ENCODE measurements at regions not wholly inside any gene's neighbourhood (a gene's known extent, or its start where the extent isn't known, plus 50 kb on each side); places are given as distances from the start of the nearest gene placed in this dataset.

DNA sequence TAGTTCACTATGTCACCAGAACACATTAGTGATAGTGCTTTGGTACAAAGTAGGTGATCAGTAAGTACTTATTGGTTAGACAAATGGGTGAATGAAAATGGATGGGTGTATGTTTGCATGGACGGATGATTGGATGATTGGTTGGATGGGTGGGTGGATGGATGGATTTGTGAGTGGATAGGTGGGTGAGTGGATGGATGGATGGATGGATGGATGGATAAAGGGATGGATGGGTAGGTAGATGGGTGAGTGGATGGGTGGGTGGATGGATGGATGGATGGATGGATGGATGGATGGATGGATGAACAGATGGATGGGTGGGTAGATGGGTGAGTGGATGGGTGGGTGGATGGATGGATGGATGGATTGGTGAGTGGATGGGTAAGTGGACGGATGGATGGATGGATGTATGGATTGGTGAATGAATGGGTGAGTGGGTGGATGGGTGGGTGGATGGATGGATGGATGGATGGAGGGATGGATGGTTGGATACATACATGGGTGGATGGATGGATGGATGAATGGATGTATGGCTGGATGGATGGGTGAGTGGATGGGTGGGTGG lies 225.3 kb upstream of the GSE1 start:
- no peak overlapping the region for H3K4me3 ChIP-seq (replicated peaks; ENCODE audit: low read depth, low read length)
- TF ChIP-seq, protein P1, sequence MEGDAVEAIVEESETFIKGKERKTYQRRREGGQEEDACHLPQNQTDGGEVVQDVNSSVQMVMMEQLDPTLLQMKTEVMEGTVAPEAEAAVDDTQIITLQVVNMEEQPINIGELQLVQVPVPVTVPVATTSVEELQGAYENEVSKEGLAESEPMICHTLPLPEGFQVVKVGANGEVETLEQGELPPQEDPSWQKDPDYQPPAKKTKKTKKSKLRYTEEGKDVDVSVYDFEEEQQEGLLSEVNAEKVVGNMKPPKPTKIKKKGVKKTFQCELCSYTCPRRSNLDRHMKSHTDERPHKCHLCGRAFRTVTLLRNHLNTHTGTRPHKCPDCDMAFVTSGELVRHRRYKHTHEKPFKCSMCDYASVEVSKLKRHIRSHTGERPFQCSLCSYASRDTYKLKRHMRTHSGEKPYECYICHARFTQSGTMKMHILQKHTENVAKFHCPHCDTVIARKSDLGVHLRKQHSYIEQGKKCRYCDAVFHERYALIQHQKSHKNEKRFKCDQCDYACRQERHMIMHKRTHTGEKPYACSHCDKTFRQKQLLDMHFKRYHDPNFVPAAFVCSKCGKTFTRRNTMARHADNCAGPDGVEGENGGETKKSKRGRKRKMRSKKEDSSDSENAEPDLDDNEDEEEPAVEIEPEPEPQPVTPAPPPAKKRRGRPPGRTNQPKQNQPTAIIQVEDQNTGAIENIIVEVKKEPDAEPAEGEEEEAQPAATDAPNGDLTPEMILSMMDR (IDR thresholded peaks at IDR 0.05; ENCODE audit: insufficient read depth, low read length, poor library complexity, severe bottlenecking): no peak
- DNase-seq (ENCODE audit: extremely low read depth, insufficient read length): no peak
- H3K36me3 ChIP-seq (ENCODE audit: control insufficient read depth, insufficient read depth, low read length): no peaks in the 10 kb centered on the region
- H3K27me3 ChIP-seq (replicated peaks; ENCODE audit: control insufficient read depth, insufficient read depth, low read length): no peaks in the 10 kb centered on the region

DNA sequence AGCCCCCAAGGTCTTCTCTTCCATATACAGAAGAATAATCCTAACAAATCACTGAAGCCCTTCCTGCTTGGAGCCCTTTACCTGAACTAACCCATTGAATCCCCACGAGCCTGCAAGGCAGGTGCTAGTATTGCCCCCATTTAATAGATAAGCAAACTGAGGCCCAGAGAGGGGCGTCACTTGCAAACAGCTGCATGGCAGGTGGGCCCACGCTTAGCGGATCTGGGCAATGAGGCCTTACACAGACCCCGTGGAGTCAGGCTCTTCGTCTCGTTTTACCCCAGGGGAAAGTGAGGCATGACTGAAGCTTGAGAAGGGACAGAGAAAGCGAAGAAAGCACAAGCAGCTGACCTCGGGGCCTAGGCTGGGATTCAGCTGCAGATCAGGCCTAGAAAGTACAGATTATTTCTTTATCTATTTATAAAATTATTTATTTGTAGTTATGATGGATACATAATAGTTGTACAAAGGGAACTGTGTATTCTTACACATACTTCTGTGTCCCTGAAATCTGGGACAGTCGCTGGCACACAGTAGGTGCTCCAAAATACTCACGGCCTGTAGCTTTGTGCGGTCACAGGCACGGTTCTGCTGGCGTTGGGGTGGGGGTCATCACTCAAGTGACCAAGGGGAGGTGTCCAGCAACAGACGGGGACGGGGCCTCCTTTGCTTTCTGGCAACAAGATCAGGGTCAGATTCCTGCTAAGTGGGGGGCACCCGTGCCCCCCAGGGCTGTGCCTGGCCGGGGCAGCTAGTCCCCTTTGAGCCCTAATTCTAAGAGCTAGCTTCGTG lies 223.2 kb upstream of the GSE1 start:
- Histone ChIP-seq H3K27me3 (replicated peaks; ENCODE audit: control insufficient read depth, insufficient read depth, low read length) (no peaks in the 10 kb centered on the region), H3K4me3 (replicated peaks; ENCODE audit: low read depth, low read length) (no peak overlapping the region), H3K36me3 (ENCODE audit: control insufficient read depth, insufficient read depth, low read length) (no peaks in the 10 kb centered on the region)
- DNase-seq (ENCODE audit: extremely low read depth, insufficient read length): no peak
- TF ChIP-seq, protein P1 (IDR thresholded peaks at IDR 0.05; ENCODE audit: insufficient read depth, low read length, poor library complexity, severe bottlenecking): no peak

DNA sequence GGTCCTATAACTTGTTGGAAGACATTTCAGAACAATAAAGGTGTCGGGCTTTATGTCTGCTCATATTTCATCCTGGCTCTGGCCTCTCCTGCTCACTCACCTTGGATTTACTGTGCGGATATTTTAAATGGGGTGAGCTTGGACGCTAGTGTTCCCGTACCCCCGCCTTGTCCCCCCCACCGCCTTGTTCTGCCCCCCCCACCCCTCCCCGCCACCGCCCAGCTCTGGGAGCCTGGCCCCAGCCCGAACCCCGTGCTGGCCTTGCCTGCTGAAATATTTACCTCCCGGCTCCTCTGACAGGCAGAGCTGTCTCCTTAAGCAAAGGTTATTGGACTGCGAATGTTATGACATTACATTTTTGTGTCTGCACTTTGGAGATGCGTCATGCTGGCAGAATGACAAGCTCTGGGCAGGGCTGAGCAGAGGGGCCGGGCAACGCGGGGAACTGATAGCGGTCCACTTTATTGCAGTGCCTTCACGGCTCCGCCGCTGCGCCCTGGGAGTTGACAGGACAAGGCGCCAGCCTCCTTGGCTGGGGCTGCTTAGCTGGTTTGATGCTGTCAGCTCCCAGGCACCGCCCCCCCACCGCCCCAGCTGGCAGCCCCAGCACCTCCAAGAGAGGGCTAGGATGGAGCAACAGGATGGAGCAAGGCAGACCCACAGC lies 222.5 kb upstream of the GSE1 start:
- Histone ChIP-seq H3K27me3 (replicated peaks; ENCODE audit: control insufficient read depth, insufficient read depth, low read length) (no peaks in the 10 kb centered on the region), H3K36me3 (ENCODE audit: control insufficient read depth, insufficient read depth, low read length) (no peaks in the 10 kb centered on the region), H3K4me3 (replicated peaks; ENCODE audit: low read depth, low read length) (no peak overlapping the region)
- DNase-seq (ENCODE audit: extremely low read depth, insufficient read length): no peak
- TF ChIP-seq, protein P1 (IDR thresholded peaks at IDR 0.05; ENCODE audit: insufficient read depth, low read length, poor library complexity, severe bottlenecking): no peak

DNA sequence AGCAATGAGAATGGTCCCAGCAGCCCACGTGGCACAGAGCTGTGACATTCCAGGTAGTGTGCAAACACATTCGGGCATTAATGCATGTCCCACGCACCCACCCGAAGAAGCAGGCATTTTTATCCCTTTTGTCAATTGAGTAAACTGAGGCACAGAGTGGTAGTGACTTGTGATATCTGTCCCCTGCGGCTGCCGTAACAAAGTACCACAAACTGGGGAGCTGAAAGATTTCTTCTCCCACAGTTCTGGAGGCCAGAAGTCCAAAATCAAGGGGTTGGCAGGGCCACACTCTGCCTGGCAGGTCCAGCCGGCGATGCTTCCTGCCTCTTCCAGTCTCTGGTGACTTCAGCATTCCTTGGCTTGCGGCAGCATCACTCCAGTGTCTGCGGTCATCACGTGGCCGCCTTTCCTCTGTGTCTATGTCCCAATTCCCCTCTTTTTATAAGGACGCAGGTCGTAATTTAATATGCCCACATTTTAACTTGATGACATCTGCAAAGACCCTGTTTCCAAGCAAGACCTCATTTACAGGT lies 221.9 kb upstream of the GSE1 start:
- no peak for DNase-seq (ENCODE audit: extremely low read depth, insufficient read length)
- TF ChIP-seq, protein P1 (IDR thresholded peaks at IDR 0.05; ENCODE audit: insufficient read depth, low read length, poor library complexity, severe bottlenecking): no peak
- H3K4me3 ChIP-seq (replicated peaks; ENCODE audit: low read depth, low read length): no peak overlapping the region
- H3K36me3 ChIP-seq (ENCODE audit: control insufficient read depth, insufficient read depth, low read length): no peaks in the 10 kb centered on the region
- H3K27me3 ChIP-seq (replicated peaks; ENCODE audit: control insufficient read depth, insufficient read depth, low read length): no peaks in the 10 kb centered on the region

DNA sequence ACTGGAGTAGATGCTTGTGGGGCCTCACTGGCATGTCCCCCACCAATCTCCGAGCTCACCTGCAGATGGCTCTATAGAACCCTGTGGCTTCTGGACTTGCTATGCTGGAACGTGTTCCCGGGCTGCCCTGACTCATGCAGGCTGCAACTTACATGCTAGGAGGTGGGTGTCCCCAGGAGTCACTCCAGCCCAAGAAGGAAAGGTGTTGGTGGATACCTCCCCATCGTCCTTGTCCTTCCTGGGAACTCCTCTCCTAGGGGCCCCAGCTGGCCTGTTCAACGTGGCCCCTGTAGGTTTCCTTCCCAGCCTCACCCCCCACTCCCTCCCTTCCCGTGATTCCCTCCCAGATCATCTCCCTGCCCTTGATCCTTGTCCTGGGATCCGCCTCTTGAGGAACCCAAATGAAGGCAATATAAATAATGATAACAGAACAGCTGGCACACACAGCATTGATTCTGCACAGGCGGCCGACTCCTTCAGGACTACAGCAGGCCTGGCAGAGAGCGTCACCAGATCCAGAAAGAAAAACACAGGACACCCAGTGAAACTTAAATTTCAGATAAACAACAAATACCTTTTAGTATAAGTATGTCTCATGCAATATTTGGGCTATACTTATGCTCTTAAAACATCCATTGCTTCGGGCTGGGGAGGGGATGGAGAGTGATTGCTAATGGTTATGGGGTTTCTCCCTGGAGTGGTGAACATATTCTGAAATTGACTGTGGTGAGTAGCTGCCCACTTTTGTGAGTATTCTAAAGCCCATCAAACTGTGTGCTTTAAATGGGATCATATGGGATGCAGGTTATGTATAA lies 221.1 kb upstream of the GSE1 start:
- H3K36me3 ChIP-seq (ENCODE audit: control insufficient read depth, insufficient read depth, low read length): no peaks in the 10 kb centered on the region
- no peak overlapping the region for H3K4me3 ChIP-seq (replicated peaks; ENCODE audit: low read depth, low read length)
- TF ChIP-seq, protein P1 (IDR thresholded peaks at IDR 0.05; ENCODE audit: insufficient read depth, low read length, poor library complexity, severe bottlenecking): no peak
- no peaks in the 10 kb centered on the region; the same call in 1 of the 2 replicates for H3K27me3 ChIP-seq (replicated peaks; ENCODE audit: control insufficient read depth, insufficient read depth, low read length)
- DNase-seq (ENCODE audit: extremely low read depth, insufficient read length): no peak
